ENCODE measurements at regions not wholly inside any gene's neighbourhood (a gene's known extent, or its start where the extent isn't known, plus 50 kb on each side); places are given as distances from the start of the nearest gene placed in this dataset.
"Not testable (repeated sequence)": the region's sequence is repeated elsewhere in the genome, so short reads cannot be mapped to it uniquely, and the experiment has no call there.

GRCh38 chr1:19591482-19592091, 52.5 kb upstream of the NBL1 start:
- DNase-seq = no peak

GRCh38 chr1:19585507-19585906, 58.6 kb upstream of the NBL1 start:
- no peak for DNase-seq

GRCh38 chr1:19582318-19582717, 61.8 kb upstream of the NBL1 start:
- no peak for DNase-seq

GRCh38 chr1:19581381-19581780, 62.7 kb upstream of the NBL1 start:
- no peak for DNase-seq

GRCh38 chr1:19577561-19577960, 66.5 kb upstream of the NBL1 start:
- no peak for DNase-seq

- DNase-seq = peak; percentile 73
Observed at GRCh38 chr1:19577036-19577435, 67.1 kb upstream of the NBL1 start.

GRCh38 chr1:19569786-19570185, 74.3 kb upstream of the NBL1 start:
- DNase-seq = no peak

GRCh38 chr1:19567041-19567440, 77.1 kb upstream of the NBL1 start:
- DNase-seq = no peak

GRCh38 chr1:19564366-19564765, 79.0 kb upstream of the CAPZB start:
- peak; percentile 49 for DNase-seq

GRCh38 chr1:19563324-19564097, 78.2 kb upstream of the CAPZB start:
- DNase-seq = peak; percentile 86

- no peak for DNase-seq
Observed at GRCh38 chr1:19562847-19563246, 77.5 kb upstream of the CAPZB start.

- no peak for DNase-seq
Observed at GRCh38 chr1:19560480-19560879, 75.1 kb upstream of the CAPZB start.

GRCh38 chr1:19559641-19560040, 74.3 kb upstream of the CAPZB start:
- DNase-seq = no peak

- no peak for DNase-seq
Observed at GRCh38 chr1:19557609-19558051, 72.3 kb upstream of the CAPZB start.

GRCh38 chr1:19554090-19554489, 68.8 kb upstream of the CAPZB start:
- DNase-seq = no peak

- no peak for DNase-seq
Observed at GRCh38 chr1:19552291-19553010, 67.1 kb upstream of the CAPZB start.

GRCh38 chr1:19551837-19552236, 66.5 kb upstream of the CAPZB start:
- DNase-seq = not testable (repeated sequence)

GRCh38 chr1:19550437-19550836, 65.1 kb upstream of the CAPZB start:
- DNase-seq = not testable (repeated sequence)

- no peak for DNase-seq
Observed at GRCh38 chr1:19547814-19548213, 62.5 kb upstream of the CAPZB start.

- no peak for DNase-seq
Observed at GRCh38 chr1:19536519-19536918, 51.2 kb upstream of the CAPZB start.

GRCh38 chr1:19535214-19535613, 49.9 kb upstream of the CAPZB start:
- no peak for DNase-seq
